ENCODE measurements at regions not wholly inside any gene's neighbourhood (a gene's known extent, or its start where the extent isn't known, plus 50 kb on each side); places are given as distances from the start of the nearest gene placed in this dataset.

- TF ChIP-seq POLR2AphosphoS5 (IDR thresholded peaks at IDR 0.05; ENCODE audit: borderline replicate concordance, low read depth, low read length) (no peak), FOXP2 (optimal IDR thresholded peaks at IDR 0.05; ENCODE audit: control extremely low read depth, extremely low read length, insufficient read depth) (no peak), EZH2 (IDR thresholded peaks at IDR 0.05) (no peak)
- Histone ChIP-seq H3K4me3 (no peak overlapping the region), H3K27ac (no peak overlapping the region), H3K36me3 (ENCODE audit: insufficient read depth, low read length) (no peaks in the 10 kb centered on the region), H3K9me3 (ENCODE audit: low read depth, low read length) (no peaks in the 10 kb centered on the region), H3K9ac (ENCODE audit: insufficient read length) (no peak overlapping the region)
- no peak for DNase-seq (ENCODE audit: low read depth, low spot score)
Measured at GRCh38 chr13:104799152-104799551, 1732.9 kb upstream of the SLC10A2 start.

- Histone ChIP-seq H3K36me3 (ENCODE audit: insufficient read depth, low read length) (no peaks in the 10 kb centered on the region), H3K27ac (no peak overlapping the region), H3K9me3 (ENCODE audit: low read depth, low read length) (no peaks in the 10 kb centered on the region), H3K9ac (ENCODE audit: insufficient read length) (no peak overlapping the region), H3K4me3 (no peak overlapping the region)
- DNase-seq (ENCODE audit: low read depth, low spot score), result no peak
- TF ChIP-seq FOXP2 (optimal IDR thresholded peaks at IDR 0.05; ENCODE audit: control extremely low read depth, extremely low read length, insufficient read depth) (no peak), POLR2AphosphoS5 (IDR thresholded peaks at IDR 0.05; ENCODE audit: borderline replicate concordance, low read depth, low read length) (no peak), EZH2 (IDR thresholded peaks at IDR 0.05) (no peak)
Measured at GRCh38 chr13:104798486-104798885, 1732.3 kb upstream of the SLC10A2 start.

DNA sequence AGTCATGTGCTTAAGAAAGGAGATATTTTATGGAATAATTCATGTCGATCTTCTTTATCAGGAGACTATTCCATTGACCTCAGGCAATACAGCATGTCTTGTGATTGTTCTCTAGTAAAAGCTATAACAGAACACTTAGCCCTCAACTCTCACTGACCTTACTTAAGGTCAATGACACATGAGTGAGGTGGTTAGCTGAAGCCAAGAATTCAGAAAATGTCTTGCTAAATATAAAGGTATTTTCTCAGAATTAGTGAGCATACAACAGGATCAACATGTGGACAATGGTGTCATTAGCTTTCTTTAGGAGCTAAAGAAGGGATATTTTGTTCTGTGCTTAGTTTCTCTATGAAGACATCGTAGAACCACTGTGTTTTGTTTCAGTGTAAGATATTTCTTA lies 1730.4 kb upstream of the SLC10A2 start:
- Histone ChIP-seq H3K4me3 (no peak overlapping the region), H3K36me3 (ENCODE audit: insufficient read depth, low read length) (no peaks in the 10 kb centered on the region), H3K9me3 (ENCODE audit: low read depth, low read length) (no peaks in the 10 kb centered on the region), H3K9ac (ENCODE audit: insufficient read length) (no peak overlapping the region), H3K27ac (no peak overlapping the region)
- no peak for DNase-seq (ENCODE audit: low read depth, low spot score)
- TF ChIP-seq POLR2AphosphoS5 (IDR thresholded peaks at IDR 0.05; ENCODE audit: borderline replicate concordance, low read depth, low read length) (no peak), FOXP2 (optimal IDR thresholded peaks at IDR 0.05; ENCODE audit: control extremely low read depth, extremely low read length, insufficient read depth) (no peak), EZH2 (IDR thresholded peaks at IDR 0.05) (no peak)

DNA sequence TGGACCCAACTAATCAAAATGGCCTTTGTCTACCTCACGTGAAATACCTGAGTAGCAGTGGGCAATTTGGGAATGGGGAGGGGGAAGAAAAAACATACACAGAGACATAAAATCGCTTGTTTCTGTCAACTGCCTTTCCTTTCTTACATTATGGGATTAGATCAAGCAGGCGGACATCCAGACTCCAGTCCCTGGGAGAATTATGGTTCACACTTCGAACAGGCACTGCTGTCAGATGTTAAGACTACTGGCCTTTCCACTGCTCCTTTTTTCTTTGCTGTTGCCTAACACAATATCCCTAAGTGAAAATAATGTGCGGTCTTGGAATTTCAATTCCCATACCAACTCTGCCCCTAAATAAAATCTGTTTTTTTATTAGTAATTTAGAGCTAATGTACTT lies 1719.7 kb upstream of the SLC10A2 start:
- H3K27ac ChIP-seq, result no peak overlapping the region
- H3K9ac ChIP-seq (ENCODE audit: insufficient read length), result no peak overlapping the region
- H3K4me3 ChIP-seq, result no peak overlapping the region
- H3K36me3 ChIP-seq (ENCODE audit: insufficient read depth, low read length), result no peaks in the 10 kb centered on the region
- no peaks in the 10 kb centered on the region for H3K9me3 ChIP-seq (ENCODE audit: low read depth, low read length)
- no peak for DNase-seq (ENCODE audit: low read depth, low spot score)
- TF ChIP-seq FOXP2 (optimal IDR thresholded peaks at IDR 0.05; ENCODE audit: control extremely low read depth, extremely low read length, insufficient read depth) (no peak), POLR2AphosphoS5 (IDR thresholded peaks at IDR 0.05; ENCODE audit: borderline replicate concordance, low read depth, low read length) (no peak), EZH2 (IDR thresholded peaks at IDR 0.05) (no peak)

DNA sequence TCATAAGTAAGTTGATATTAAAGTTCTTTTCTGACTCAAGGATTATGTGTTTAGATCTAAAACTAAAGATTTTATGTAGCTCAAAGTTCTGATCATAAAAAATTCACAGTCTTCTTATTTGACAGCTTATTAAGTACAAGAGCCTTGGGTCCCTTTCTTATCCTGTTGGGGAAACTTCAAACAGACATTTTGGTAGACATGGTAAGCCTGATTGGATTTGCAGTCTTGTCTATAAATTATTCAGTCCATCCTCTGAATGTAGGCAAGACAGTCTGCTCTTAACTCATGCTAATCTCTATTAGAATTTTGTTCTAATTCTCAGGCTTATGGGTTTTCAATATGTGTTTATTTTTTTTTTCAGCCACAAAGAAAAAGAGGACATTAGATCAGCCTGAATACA lies 1718.7 kb upstream of the SLC10A2 start:
- TF ChIP-seq EZH2 (IDR thresholded peaks at IDR 0.05) (no peak), POLR2AphosphoS5 (IDR thresholded peaks at IDR 0.05; ENCODE audit: borderline replicate concordance, low read depth, low read length) (no peak), FOXP2 (optimal IDR thresholded peaks at IDR 0.05; ENCODE audit: control extremely low read depth, extremely low read length, insufficient read depth) (no peak)
- Histone ChIP-seq H3K36me3 (ENCODE audit: insufficient read depth, low read length) (no peaks in the 10 kb centered on the region), H3K27ac (no peak overlapping the region), H3K4me3 (no peak overlapping the region), H3K9me3 (ENCODE audit: low read depth, low read length) (no peaks in the 10 kb centered on the region), H3K9ac (ENCODE audit: insufficient read length) (no peak overlapping the region)
- no peak for DNase-seq (ENCODE audit: low read depth, low spot score)

DNA sequence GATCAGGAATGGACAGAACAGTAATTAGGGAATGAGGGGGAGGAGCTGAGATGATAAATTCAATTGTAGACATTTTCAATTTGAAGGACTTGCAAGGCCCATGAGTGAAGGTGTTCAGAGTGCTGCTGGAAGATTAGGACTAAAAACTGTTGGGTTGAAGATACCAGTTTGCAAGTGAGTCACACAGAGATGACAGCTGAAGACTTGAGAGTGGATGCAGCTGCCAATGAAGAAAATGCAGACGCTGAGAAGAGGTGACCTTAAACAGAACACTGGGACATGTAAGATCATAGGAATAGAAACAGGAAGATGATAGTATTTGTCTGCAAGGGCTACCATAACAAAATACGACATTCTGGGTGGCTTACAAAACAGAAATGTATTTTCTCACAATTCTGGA lies 1716.5 kb upstream of the SLC10A2 start:
- H3K27ac ChIP-seq, result no peak overlapping the region
- H3K4me3 ChIP-seq, result no peak overlapping the region
- H3K9ac ChIP-seq (ENCODE audit: insufficient read length), result no peak overlapping the region
- no peak for DNase-seq (ENCODE audit: low read depth, low spot score)
- no peaks in the 10 kb centered on the region for H3K36me3 ChIP-seq (ENCODE audit: insufficient read depth, low read length)
- TF ChIP-seq EZH2 (IDR thresholded peaks at IDR 0.05), result no peak
- no peak for TF ChIP-seq FOXP2 (optimal IDR thresholded peaks at IDR 0.05; ENCODE audit: control extremely low read depth, extremely low read length, insufficient read depth)
- TF ChIP-seq POLR2AphosphoS5 (IDR thresholded peaks at IDR 0.05; ENCODE audit: borderline replicate concordance, low read depth, low read length), result no peak
- H3K9me3 ChIP-seq (ENCODE audit: low read depth, low read length), result no peaks in the 10 kb centered on the region

- Histone ChIP-seq H3K36me3 (ENCODE audit: insufficient read depth, low read length) (no peaks in the 10 kb centered on the region), H3K4me3 (no peak overlapping the region), H3K9ac (ENCODE audit: insufficient read length) (no peak overlapping the region), H3K9me3 (ENCODE audit: low read depth, low read length) (no peaks in the 10 kb centered on the region), H3K27ac (no peak overlapping the region)
- no peak for DNase-seq (ENCODE audit: low read depth, low spot score)
- no peak for TF ChIP-seq EZH2 (IDR thresholded peaks at IDR 0.05)
- TF ChIP-seq POLR2AphosphoS5 (IDR thresholded peaks at IDR 0.05; ENCODE audit: borderline replicate concordance, low read depth, low read length), result no peak
- TF ChIP-seq FOXP2 (optimal IDR thresholded peaks at IDR 0.05; ENCODE audit: control extremely low read depth, extremely low read length, insufficient read depth), result no peak
Measured at GRCh38 chr13:104779311-104779993, 1713.2 kb upstream of the SLC10A2 start.

DNA sequence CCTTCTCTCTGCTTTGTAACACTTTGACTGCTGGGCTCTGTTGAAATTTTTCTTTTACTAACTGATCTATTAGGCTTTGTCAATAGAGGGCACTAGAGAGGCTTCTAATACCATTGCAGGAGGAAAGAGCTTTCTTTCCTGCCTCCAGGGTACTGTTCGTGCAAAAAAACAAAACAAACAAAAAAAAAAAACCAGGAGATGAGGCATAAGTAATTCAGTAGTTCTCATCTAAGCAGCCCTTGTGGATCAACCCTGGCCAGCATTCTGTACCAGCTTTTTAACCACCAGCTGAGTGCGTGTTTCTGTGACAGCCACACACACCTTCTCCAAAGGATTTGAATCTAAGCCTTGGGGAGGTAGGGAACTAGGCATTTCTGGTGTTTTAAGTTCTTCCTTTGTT lies 1707.6 kb upstream of the SLC10A2 start:
- Histone ChIP-seq H3K4me3 (no peak overlapping the region), H3K36me3 (ENCODE audit: insufficient read depth, low read length) (no peaks in the 10 kb centered on the region), H3K27ac (no peak overlapping the region), H3K9ac (ENCODE audit: insufficient read length) (no peak overlapping the region), H3K9me3 (ENCODE audit: low read depth, low read length) (no peaks in the 10 kb centered on the region)
- peak; percentile 26 for DNase-seq (ENCODE audit: low read depth, low spot score)
- TF ChIP-seq EZH2 (IDR thresholded peaks at IDR 0.05), result no peak
- no peak for TF ChIP-seq FOXP2 (optimal IDR thresholded peaks at IDR 0.05; ENCODE audit: control extremely low read depth, extremely low read length, insufficient read depth)

- no peak overlapping the region for H3K4me3 ChIP-seq
- DNase-seq (ENCODE audit: low read depth, low spot score), result no peak
- TF ChIP-seq FOXP2 (optimal IDR thresholded peaks at IDR 0.05; ENCODE audit: control extremely low read depth, extremely low read length, insufficient read depth), result no peak
- no peak for TF ChIP-seq EZH2 (IDR thresholded peaks at IDR 0.05)
- TF ChIP-seq POLR2AphosphoS5 (IDR thresholded peaks at IDR 0.05; ENCODE audit: borderline replicate concordance, low read depth, low read length), result no peak
- no peak overlapping the region for H3K9ac ChIP-seq (ENCODE audit: insufficient read length)
- H3K36me3 ChIP-seq (ENCODE audit: insufficient read depth, low read length), result no peaks in the 10 kb centered on the region
- no peak overlapping the region for H3K27ac ChIP-seq
- H3K9me3 ChIP-seq (ENCODE audit: low read depth, low read length), result no peaks in the 10 kb centered on the region
Measured at GRCh38 chr13:104769545-104769944, 1703.3 kb upstream of the SLC10A2 start.

All from SK-N-MC (cell line).